ENCODE measurements at regions not wholly inside any gene's neighbourhood (a gene's known extent, or its start where the extent isn't known, plus 50 kb on each side); places are given as distances from the start of the nearest gene placed in this dataset.

DNA sequence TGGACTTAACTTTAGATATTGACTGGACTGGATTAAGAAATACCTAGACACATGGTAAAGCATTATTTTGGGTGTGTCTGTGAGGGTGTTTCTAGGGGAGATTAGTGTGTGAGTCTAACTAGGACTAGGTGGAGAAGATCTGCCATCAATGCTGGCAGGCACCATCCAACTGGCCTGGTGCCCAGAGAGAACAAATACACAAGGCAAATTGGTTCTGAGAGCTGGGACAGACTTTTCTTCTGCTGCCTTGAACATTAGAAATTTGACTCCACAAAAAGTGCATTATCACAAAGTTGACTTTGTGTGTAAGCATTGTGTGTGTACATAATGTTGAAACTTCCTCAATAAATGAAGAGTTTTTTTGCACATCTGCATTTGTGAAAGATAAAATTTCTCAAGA lies 522.1 kb downstream of the SUCLA2 start:
- Histone ChIP-seq H3K4me3 (no peak overlapping the region), H3K9me3 (no peaks in the 10 kb centered on the region), H3K27me3 (no peaks in the 10 kb centered on the region), H3K36me3 (no peaks in the 10 kb centered on the region), H3K4me1 (no peaks in the 10 kb centered on the region), H3K27ac (no peak overlapping the region)
- TF ChIP-seq, protein P1, sequence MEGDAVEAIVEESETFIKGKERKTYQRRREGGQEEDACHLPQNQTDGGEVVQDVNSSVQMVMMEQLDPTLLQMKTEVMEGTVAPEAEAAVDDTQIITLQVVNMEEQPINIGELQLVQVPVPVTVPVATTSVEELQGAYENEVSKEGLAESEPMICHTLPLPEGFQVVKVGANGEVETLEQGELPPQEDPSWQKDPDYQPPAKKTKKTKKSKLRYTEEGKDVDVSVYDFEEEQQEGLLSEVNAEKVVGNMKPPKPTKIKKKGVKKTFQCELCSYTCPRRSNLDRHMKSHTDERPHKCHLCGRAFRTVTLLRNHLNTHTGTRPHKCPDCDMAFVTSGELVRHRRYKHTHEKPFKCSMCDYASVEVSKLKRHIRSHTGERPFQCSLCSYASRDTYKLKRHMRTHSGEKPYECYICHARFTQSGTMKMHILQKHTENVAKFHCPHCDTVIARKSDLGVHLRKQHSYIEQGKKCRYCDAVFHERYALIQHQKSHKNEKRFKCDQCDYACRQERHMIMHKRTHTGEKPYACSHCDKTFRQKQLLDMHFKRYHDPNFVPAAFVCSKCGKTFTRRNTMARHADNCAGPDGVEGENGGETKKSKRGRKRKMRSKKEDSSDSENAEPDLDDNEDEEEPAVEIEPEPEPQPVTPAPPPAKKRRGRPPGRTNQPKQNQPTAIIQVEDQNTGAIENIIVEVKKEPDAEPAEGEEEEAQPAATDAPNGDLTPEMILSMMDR (IDR thresholded peaks at IDR 0.05), result no peak
- TF ChIP-seq POLR2A (IDR thresholded peaks at IDR 0.05), result no peak
- intact Hi-C loops (cut with DNase I), result no loop called here
- ATAC-seq, result no peak
- peak in 1 of 5 donors; percentile 12 for DNase-seq

DNA sequence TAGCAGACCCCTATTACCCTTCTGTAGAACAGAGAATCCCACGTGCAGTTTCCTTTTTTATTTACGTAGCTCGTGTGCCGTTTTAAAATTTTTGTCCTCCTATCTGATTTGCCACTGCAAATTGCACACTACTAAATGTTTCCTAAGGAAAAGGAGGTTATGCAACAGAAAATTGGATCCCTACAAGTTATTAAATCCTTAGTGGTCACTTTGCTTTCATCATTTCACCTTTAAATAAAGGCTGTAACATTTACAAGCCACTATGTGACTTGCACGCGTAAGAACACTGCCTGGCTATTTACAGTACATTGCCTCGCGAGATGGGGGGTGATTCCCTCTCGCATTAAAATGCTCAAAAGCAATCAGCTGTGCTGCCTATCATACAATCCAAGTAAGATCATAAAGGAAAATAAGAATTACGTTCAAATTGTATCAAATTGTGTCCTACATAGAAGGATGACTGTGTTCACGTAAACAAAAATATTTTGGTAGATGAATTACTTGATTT lies 525.6 kb downstream of the SUCLA2 start:
- Histone ChIP-seq H3K9me3 (no peaks in the 10 kb centered on the region), H3K36me3 (no peaks in the 10 kb centered on the region), H3K27me3 (no peaks in the 10 kb centered on the region), H3K4me1 (no peaks in the 10 kb centered on the region), H3K4me3 (no peak overlapping the region), H3K27ac (no peak overlapping the region)
- intact Hi-C loops (cut with DNase I), result no loop called here
- WGBS, 4 donors, result 72 to 80% (median 74%) methylated on average over 11 of the region's 11 CpGs
- no peak for TF ChIP-seq POLR2A (IDR thresholded peaks at IDR 0.05)
- TF ChIP-seq, protein P1 (IDR thresholded peaks at IDR 0.05), result no peak
- no peak for DNase-seq
- ATAC-seq, result no peak

DNA sequence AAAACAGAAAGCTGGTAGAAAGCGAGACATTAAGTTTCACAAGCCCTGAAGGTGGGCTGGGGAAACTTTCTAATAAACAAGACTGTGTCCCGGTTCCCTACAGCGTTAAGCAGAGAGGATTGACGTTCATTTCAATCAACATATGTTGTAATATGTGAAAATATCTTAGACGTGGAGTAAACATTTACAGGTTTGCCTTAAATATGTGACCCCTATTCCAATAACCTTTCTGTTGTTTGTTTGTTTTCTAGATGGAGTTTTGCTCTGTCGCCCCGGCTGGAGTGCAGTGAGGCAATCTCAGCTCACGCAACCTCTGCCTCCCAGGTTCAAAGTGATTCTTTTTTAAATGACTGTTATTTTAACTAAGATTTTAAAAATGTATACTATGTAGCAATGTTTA lies 526.2 kb downstream of the SUCLA2 start:
- no peaks in the 10 kb centered on the region for H3K4me1 ChIP-seq
- no peak for DNase-seq
- 59 to 68% (median 67%) methylated on average over 8 of the region's 8 CpGs for WGBS, 4 donors
- H3K36me3 ChIP-seq, result no peaks in the 10 kb centered on the region
- no peak overlapping the region for H3K27ac ChIP-seq
- no peak overlapping the region for H3K4me3 ChIP-seq
- no peak for ATAC-seq
- intact Hi-C loops (cut with DNase I), result no loop called here
- no peaks in the 10 kb centered on the region for H3K9me3 ChIP-seq
- no peaks in the 10 kb centered on the region for H3K27me3 ChIP-seq
- TF ChIP-seq, protein P1 (IDR thresholded peaks at IDR 0.05), result no peak
- no peak for TF ChIP-seq POLR2A (IDR thresholded peaks at IDR 0.05)

DNA sequence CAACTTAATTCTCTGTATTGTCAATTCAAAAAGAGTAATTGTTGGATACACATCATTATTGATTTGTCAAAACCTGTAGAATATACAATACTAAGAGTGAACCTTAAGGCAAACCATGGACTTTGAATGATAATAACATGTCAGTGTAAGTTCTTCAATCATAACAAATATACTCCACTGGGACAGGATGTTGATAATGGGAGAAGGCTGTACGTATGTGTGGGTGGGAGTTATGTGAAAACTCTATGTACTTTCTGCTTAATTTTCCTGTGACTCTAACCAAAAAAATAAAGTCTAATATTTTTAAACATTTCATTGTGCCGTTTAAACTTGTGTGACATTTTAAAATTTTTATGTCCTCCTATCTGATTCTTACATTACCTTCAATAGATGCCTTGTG lies 526.7 kb downstream of the SUCLA2 start:
- H3K4me1 ChIP-seq, result no peaks in the 10 kb centered on the region
- WGBS, 4 donors, result 43 to 52% (median 49%) methylated on average over 2 of the region's 2 CpGs
- no peaks in the 10 kb centered on the region for H3K27me3 ChIP-seq
- no peaks in the 10 kb centered on the region for H3K36me3 ChIP-seq
- H3K27ac ChIP-seq, result no peak overlapping the region
- no peak for TF ChIP-seq POLR2A (IDR thresholded peaks at IDR 0.05)
- TF ChIP-seq, protein P1 (IDR thresholded peaks at IDR 0.05), result no peak
- intact Hi-C loops (cut with DNase I), result no loop called here
- H3K4me3 ChIP-seq, result no peak overlapping the region
- no peaks in the 10 kb centered on the region for H3K9me3 ChIP-seq
- ATAC-seq (no peak), DNase-seq (no peak)

Measured in heart left ventricle (tissue), 16 donors.